Effector CD8-positive, alpha-beta T cell (primary cell): ENCODE measurements at regions not wholly inside any gene's neighbourhood (a gene's known extent, or its start where the extent isn't known, plus 50 kb on each side); places are given as distances from the start of the nearest gene placed in this dataset.

Experiments used
- DNase-seq: peaks from one replicate; lab custom pipeline; 2025; lab: John Stamatoyannopoulos, UW

DNA sequence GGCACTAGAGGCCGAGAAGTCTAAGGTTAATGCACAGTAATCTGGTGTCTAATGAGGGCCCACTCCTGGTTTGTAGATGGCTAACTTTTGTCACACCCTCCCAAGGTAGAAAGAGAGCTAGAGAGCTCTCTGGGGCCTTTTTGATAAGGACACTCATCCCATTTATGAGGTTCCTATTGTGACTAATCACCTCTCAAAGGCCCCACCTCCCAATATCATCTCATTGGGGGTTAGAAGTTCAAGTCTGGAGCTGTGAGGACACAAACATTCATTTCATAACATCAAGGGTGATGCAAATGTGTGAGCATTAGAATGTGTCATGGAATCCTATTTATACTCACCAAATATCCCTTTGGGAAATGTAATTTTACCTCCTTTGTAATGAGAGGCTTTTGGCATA lies 79.2 kb upstream of the SLC10A2 start:
- no peak for DNase-seq

DNA sequence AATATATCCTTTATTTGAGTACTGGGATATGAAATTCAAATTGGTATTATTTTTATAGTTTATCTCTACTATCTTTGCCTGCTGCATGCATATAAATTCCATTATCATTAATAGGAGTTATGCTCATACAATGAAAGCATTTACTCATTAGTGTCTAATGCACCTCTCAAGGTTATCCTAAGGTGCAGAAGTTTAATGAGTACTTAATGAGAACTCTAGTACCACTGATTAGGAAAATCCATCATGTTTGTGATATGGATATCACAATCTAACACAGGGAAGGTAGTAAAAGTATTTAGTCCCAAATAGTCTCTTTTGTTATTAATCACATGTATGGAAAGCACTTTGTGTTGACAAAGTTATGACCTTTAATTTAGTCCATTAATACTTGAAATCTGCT lies 77.2 kb upstream of the SLC10A2 start:
- DNase-seq, result no peak

DNA sequence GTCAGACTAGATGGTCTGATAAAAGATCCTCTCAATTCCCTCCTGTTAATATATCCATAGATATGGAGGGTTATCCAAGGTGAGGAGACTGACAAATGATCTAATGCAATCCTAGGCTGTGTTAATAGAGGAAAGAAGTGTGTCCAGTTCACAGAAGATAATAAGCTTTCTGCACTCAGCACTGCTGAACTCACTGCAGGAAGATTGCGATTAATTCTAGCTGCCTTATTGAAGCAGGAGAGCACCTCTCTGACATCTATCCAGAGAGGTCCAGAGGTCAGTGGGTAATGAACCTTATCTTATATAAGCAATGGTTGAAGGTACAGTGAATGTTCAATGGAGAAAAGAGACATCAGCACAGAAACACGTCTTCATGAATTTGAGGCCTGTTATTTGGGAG lies 75.9 kb upstream of the SLC10A2 start:
- no peak for DNase-seq

DNA sequence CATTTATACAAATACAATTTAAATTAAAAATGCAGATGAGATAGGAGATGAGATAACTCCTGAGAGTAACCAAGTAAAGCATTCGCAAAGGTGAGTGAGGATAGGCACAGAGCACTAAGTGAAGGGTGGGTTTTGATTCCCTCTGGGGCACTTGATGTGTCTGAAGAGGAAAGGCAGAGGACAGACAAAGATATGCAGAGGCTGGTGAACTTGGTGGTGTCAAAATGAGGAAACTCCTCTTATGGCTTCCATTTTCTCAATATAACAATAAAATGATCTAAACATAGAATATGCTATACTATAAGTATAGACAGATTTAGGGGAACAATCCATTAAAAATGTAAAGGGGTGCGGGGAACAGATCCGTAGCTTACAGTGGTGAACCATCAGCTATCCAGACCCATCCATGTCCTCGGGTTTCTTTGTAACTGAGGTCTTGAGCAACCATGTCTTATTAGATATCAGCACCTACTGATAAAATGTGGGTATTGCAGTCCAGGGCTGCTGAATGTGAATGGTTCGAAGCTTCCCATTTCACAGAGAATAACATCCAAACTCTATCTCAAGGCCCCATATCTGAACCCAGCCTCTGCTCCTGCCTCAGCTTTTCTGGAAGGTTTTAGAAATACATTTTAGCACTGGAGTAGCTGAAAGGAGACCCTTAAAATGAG lies 73.9 kb upstream of the SLC10A2 start:
- no peak for DNase-seq

DNA sequence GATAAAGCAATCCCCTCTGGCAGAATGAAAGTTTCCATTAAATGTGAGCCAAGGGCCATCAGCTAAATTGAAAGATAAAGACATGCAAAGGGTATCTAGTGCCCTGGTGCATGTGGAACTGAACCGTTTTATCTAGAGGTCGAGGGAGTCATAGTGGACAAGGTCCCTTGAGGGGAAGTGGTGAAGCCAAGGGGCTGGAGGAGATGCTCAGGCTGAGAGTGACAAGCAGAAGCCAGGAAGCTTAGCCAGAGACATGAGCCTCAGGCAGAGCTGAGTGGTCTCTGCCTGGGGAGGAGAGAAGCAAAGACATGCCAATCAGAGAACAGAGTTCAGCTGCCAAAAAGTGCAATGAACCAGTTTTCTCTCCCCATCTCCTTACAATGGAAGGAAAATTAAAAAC lies 68.1 kb upstream of the SLC10A2 start:
- DNase-seq, result no peak

DNA sequence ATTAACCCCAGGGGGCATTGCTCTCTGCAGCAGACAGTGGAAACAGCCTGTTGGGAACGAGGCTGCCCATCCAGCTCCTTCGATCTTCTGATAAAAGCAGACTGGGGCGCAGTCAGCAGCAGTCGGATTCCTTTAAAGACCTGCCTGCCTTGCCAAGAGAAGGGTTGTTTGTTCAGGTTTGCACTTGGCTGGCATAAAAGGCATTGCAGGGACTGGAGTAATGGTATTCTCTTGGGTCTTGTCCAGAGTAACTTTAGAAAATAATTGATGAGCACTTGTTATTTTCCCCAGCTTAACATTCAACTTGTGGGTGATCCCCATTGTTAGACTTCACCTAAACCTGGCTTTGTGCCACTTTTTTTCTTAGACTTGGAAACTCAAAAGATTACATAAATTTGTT lies 67.3 kb upstream of the SLC10A2 start:
- no peak for DNase-seq

DNA sequence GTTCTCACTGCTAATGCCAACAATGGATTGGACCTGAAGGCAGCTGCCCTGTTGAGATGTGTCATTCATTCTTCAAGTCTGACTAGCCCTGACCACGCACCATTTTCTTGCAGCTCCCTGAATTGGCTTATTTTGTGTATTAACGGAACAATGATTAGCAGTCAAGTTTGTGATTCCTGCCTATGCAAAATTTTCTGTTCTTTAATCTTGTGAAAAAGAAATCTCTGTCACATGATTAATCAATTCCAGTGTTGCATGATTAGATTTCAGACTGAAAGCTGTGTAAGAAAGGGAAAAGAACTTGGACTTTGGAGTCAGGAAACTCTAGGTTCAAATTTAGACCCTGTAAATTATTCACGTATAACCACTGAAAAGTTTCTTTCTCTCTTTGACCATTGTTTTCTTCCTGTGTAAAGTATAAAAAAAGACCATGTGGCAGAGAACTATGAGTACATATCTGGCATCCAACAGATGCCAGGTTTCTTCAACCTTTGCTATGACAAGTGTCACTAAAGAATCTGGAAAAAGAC lies 64.5 kb upstream of the SLC10A2 start:
- DNase-seq, result no peak

DNA sequence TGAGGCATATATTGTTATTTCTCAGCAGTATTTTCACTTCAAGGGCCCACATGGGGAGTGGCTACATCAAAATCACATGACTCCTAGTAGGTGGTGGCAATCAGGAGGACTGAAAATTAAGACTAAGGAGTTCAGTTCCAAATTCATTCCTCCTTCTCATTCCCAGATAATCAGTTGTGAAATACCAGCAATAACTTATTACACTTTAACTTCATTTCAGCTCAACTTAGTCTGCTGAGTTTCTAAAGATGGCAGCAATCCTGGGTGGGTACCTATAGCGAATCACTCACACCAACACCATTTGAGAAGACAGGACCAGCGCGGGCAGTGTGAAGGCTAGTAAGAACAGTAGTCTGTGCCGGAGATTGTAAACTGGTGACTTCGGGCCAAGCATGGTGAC lies 63.9 kb upstream of the SLC10A2 start:
- DNase-seq, result no peak
